Stimulated activated CD8-positive, alpha-beta memory T cell treated with anti-CD3 and anti-CD28 coated beads, Interleukin-12 subunit alpha, Interleukin-12 subunit beta, amount 100 ng/mL, for 24 hours (primary cell): ENCODE measurements at regions not wholly inside any gene's neighbourhood (a gene's known extent, or its start where the extent isn't known, plus 50 kb on each side); places are given as distances from the start of the nearest gene placed in this dataset.

Experiments used
- DNase-seq: peaks from one replicate; pipeline ENCODE4 v3.0.0-alpha.2; 2020; ENCODE audit errors: extremely low read depth

DNA sequence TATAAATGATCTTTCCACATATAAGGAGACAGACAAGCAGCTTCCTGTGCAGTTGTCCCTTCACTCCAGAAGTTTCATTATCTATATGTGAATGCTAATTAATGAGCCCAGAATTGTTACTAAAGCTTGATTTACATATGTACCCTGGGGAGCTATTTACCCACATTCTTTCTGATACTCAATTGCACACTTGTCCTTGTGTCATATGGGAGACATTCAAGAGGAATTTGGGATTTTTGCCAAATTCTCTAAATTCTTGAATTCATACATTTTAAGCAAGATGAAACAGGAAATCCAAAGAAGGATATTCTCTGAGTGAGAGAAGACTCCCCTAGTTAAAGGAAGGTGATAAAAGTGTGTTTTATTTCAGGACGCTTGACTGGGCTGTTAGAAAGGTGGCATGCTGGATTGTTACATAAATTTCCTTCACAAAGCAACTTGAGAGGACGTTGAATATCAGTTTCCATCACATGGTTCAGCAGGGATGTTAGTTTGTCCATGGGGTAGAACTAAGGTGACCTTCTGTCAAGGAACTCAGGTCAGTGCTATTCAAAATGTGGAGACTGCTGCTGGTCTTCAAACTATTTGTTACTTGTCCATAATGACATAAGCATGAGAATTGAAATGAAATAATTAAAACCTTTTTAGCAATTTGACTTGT is 368.2 kb downstream of the IRS1 start:
- DNase-seq: no peak

DNA sequence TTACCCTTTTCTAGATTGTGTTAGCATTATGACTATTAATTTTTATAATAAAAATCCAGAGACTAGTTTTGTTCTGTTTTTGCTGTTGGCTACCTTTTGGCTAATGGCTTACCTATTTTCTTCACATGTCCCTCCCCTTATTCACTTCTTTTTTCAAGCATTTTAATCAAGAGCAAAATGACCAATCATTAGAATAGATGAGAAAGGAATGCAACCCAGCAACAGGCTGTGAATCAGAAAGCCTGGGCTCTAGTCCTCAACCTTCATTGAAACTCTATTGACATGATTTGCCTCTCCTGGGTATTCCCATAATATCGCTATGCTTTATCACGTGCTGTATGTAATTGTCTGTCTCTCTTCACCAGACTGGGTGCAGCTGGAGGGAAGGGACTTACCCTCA is 370.1 kb downstream of the IRS1 start:
- DNase-seq: no peak

DNA sequence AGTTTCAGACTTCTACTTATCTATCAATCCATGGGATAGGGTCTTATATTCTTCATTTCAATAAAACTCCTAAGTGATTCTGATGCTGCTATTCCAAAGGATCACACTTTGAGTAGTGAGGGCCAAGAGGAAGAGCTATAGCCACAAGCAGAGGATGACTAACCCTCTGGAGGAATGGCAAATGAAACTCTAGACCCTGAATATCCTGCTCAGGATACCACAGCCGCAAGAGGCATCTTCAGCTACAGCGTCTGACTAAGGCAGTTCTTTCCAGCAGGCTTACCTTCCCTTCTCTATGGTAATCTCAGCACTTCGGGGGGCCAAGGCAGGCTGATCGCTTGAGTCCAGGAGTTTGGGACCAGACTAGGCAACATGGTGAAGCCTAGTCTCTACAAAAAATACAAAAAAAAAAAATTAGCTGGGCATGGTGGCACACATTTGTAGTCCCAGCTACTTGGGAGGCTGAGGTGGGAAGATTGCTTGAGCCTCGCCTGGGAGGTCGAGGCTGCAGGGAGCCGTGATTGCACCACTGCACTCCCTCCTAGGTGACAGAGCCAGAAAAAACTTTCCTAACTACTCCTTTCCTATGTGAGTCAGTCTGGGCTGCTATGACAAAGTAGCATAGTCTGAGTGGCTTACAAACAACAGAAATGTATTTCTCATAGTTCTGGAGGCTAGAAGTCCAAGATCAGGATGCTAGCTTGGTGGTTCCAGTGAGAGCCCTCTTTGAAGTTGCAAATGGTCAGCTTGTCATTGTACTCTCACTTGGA is 371.9 kb downstream of the IRS1 start:
- no peak for DNase-seq

DNA sequence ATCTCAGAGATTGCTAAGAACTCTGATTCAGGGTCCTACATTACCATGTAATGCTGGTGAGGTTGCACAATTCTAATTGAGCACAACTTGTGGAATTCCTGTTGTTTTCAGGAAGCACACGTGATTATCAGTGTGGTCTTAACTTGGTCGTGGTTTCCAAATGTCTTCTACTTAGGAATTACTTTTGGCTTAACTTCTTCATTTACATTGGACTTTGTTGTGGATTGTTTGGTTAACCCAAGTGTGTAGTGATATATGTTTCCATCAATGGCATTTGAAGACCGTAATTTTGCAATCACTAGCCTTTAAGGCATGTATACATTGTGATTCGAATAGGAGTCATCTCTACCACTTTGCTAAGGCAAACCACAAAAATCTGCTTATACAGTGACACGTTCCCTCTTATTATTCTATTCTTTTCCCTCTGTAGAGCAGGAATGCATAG is 373.3 kb downstream of the IRS1 start:
- no peak for DNase-seq

DNA sequence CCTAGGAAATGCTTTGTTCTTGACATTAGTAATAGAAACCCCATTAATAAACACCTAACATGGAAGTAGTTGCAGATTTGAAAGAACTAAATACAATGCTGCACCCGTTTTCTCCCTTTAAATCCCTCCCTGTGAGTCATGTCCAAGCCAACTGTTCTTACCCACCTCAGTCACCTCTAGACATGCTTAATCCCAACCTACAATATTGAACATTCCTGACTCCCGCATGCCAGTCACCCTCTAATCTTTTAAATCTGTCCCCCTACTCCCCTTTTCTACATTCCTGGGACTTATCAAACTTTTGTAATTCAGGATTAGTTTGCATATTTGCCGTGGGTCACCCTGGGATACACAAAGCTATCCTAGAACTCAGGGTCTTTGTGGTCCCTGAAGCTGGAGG is 374.6 kb downstream of the IRS1 start:
- DNase-seq: no peak

DNA sequence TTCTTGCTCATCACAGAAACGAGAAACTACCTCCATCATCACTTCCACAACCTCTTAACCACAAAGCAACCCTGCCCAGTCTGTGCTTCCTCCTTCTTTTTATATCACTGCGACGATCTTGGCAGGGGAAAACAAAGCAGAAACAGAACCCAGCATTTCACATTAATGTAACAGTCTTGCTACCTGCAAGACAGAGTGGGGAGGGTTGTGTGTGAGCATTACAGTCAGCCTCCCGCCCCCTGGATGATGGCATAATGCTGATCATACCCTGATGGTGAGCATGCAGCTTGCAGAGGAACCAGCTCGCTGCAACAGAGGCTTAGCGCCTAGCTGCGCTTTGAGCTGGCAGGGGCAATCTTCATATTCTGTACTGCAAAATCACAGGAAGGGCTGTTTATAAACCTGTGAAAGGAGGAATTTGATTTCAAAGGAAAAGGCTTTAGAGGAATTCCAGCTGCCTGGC is 376.1 kb downstream of the IRS1 start:
- peak; percentile 11 for DNase-seq

DNA sequence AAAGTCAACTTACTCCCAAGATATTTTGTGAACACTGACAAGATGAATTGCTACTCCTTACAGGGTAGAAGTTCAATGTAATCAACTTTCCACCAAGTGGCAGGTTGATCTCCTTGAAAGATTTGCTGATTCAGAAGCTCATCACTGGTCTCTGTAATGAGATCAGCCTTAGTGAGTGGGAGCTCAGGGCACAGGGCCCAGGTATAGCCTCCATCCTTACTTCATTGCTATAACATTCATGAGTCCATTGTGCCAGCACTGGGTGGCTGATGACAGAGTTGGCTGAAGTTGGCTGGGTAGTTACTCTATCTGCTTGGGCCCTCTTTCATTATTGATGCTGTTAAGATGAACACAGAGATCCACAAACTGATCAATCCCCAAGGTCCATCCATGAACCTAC is 379.0 kb downstream of the IRS1 start:
- no peak for DNase-seq

DNA sequence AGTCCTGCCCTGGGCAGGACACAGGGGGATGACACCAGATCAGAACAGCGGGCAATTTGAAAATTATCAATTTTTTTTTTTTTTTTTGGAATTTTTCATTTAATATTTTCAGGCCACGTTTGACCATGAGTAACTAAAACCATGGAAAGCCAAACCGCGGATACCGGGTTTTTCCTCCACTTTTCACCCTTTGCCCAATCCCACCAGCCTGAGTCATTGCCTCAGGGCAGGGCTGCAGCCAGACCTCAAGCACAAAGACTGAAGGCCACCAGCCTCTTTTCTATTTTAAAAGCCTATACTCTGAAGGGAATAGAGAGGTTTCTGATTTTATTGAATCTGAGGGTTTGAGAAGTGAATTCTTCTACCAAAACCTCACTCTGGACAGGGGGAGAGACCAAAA is 381.1 kb downstream of the IRS1 start:
- DNase-seq: no peak

DNA sequence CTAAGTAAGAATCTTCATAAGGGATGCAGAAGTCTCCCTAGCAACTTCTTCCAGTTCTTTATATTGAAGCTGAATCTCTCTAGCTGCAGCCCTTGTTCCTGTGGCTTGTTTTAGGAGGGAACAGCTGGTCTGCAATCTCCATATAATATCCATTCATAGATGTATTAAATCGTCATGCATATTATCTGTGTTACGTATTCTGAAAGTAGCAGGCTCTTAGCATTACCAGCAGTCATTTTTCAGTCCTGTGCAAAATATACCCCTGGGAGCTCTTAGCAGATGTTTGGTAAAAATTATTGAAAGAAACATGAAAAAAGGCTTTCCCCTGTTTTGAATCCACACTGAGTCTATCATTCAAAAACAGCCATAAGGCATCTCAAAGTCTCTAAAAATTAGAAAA is 385.3 kb downstream of the IRS1 start:
- DNase-seq: no peak

DNA sequence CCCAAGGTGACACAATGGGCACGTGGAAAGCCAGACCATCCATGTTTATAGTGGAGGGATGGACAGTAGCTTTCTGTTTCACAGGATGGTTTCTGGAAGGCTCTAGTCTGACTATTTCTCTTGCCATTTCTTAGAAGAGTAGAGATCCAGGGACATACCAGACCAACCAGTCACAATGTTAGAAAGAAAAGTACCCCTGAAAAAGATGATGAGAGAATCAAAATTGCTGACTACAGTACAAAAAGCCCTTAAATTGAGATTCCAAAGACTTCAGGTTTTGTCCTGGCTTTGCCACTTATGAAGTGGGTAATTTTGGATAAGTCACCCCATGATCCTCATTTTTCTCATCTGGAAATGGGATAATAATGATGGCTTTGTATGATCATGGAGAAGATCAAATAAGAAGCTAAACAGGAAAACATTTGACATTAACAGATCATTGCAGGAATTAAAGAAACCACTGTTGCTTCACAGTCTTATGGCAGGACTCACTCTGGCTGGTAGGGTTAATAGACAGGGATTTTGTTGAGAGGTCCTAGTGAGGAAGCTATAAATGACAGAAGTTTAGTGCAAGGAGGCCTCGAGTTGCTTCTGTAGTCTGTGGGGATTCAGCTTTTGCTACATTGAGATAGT is 386.0 kb downstream of the IRS1 start:
- no peak for DNase-seq

DNA sequence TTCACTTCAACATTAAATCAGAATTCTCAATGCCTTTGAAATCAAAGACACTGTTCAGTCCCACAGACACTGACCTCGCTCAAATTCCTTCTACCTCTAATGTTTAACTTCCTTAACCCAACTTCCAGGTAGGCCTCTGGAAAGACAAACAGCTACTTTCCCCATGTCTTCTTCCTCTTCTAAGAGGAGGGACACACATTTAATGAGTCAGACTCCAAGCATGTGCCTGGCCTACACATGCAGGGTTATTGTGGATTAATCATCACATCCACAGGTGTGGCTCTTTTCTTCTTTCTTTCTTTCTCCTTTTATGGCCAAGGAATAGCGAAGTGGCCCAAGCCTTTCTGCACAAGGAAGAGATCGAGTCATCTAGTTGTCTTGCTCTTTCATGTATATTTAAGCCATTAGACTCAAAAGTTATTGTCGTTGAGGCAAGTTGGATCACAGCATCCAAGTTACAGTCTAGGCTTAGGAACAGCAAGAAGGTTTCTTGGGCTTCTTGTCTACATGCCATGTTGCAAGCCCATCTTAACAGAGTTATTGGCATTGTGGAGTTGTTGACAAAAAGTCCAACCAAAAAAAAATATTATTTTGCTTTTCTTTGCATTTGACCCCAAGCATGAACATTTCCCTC is 387.8 kb downstream of the IRS1 start:
- DNase-seq: no peak

DNA sequence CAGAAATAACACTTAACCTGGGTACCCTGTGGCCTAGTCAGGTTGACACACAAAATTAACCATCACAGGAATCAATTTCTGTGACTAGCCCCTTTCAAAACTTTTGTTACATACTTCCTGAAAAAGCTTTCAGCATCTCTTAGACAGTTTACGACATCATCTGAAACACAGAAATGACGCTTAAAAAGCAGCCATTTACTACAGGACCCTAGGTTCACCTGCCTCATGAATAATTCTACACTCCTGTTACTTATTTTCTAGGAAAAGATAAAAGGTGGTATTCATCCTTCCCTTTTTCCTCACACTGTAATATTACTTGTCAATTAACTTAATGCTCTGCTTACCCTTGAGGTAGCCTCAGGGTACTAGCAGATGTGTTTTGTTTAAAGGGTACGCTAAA is 388.4 kb downstream of the IRS1 start:
- no peak for DNase-seq

DNA sequence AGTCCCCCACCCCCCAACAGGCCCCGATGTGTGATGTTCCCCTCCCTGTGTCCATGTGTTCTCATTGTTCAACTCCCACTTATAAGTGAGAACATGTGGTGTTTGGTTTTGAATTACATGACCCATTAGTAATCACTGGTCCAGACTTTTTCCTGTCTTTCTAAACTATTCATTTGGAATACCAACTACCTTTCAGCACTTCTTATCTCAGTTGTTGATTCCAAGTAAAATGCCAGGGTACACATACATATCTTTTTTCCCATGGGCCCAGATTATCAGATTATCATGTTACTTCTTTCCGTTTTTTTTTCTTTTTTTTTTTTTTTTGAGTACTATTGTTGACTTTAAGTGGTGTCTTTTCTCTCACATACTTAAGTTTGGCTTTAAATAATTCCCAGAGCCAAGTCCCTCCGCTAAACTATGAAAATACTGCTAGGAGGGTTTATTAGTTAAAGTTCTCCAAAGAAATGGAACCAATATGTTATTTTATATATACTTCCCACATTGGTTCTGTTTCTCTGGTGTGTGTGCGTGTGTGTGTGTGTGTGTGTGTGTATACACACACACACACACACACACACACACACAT is 389.3 kb downstream of the IRS1 start:
- DNase-seq: no peak

DNA sequence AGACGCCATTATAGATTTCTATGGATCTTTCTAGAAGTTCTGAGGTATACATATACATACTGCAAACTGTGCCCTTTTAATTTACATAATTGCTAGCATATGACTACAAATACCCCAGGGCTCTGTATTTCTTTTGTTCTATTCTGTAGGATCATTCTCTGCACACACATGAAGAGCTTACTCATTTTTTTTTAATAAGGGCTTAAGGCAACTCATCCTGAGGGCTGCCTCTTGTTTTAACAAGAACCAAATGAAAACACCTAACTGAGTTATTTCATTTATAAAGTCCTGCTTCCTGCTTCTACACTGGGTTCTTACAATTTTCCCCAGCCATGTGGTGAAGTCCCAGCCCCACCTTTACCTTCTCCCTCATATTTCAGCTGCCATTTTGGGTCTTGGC is 390.5 kb downstream of the IRS1 start:
- no peak for DNase-seq

DNA sequence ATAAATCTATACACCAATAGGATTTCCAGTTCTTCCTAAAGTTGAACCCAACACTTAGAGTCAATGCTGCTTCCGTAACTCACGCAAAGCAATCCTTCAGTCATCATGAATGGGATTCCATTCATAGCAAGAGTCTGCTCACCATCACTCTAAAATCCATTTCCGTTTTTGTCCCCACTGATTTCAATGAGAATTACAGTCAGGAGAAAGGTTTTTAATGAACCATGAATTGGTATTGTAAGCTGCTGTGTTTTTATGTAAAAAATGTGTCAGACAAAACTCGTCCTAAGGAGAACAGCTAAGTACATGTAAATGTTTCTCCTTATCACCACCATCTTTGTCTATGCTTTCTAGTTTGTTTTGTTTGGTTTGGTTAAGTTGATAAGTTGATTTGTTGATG is 391.5 kb downstream of the IRS1 start:
- no peak for DNase-seq

DNA sequence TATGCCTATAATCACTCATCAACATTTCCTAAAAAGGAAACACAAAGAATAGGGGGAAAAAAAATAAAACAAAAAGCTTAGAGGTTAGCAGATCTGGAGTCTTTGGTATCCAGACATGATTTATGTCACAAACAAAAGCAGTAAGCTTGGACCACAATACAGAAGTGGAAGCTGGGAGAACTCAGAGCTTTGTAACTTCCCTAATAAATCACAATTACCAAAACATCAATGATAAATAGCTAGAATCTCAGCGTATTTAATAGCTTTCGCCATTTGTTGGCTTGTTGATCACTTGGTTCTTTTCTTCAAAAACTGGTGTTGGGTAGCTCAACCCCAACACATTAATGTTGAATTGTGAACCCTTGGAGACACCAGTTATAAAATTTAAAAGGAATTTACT is 392.5 kb downstream of the IRS1 start:
- no peak for DNase-seq

DNA sequence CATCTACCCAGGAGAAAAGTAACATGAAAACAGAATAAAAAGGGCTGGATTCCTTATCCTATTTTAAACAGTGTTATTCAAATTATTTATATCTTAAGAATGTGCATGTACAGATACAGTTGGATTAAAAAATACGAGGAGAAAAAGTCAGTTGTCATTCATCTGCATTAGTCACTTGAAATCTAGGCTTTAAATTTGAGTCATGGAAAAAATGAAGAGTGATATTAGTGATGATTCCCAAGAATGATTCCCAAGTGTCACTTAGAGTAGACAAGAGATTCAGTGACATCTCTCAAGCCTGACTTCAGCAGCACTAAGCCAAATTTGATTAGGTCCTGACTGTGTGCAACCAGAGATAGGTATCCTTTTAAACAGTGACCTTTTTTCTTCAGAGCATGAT is 394.2 kb downstream of the IRS1 start:
- no peak for DNase-seq

DNA sequence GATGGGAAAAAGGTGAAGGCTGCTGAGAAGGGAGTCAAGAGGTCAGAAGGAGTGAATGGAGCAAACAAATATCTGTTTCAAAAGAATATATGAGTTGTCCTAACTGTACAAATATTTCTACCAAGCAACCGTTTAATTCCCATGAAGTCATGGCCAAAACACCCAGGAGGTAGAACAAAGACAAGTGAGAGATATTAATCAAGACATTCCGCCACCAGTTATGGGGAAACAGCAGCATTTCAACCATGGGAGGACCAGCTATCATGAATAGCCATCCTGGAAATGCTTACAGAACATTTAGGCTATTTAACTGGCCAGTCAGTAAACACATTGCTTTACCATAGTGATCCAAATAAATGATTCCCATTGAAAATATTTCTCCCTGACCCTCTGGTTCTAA is 396.3 kb downstream of the IRS1 start:
- DNase-seq: no peak

DNA sequence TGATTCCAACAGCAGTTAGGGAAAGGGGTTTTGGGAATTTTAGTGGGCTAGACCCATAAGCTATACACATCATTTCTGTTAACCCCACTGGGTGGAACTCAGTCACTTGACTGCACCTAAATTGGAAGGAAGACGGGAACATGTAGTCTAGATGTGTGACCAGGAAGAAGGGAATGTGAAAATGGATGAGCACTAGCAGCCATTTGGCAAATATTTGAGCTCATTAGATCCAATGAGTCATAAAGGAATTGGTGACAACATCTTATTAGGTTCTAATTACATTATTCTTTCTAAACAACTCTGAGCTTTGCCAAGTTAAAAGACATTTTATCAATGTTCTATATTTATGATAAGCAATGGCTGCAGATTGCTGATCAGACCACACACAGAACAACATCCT is 400.6 kb downstream of the IRS1 start:
- no peak for DNase-seq

DNA sequence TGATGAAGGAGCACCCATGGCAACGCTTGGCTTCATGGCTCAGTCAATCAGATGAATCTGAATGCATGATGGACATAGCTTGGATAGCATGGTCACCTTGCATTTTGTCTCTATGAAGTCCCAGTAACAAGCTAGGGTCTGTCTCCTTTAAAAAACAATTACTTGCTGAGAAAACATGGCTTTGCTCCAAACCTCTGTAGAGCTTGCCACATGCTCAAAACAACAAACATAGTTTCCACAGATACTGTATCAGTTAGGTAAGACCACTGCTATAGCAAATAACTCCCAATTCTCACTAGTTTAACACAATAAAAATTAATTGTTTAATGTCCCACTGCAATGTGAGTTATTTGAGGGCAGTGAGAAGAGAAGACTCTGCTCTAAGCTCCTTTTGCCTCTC is 401.0 kb downstream of the IRS1 start:
- DNase-seq: no peak

DNA sequence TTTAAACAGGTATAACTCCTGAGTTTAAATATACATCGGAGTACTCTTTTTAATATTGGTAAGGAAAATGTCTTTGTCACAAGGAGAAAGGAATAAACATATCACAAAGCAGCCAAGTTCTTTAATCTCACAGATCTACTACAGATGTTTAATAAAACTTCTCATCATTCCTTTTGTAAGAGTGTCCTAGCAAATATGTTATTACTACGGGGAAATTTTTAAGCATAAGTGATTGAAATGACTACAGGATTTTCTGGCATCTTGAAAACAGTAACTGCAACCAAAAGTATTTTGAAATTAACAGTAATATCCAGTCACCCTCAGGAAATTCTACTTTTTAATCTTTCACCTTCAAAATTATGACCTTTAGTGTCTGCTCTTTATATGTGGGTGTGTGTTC is 403.1 kb downstream of the IRS1 start:
- no peak for DNase-seq

DNA sequence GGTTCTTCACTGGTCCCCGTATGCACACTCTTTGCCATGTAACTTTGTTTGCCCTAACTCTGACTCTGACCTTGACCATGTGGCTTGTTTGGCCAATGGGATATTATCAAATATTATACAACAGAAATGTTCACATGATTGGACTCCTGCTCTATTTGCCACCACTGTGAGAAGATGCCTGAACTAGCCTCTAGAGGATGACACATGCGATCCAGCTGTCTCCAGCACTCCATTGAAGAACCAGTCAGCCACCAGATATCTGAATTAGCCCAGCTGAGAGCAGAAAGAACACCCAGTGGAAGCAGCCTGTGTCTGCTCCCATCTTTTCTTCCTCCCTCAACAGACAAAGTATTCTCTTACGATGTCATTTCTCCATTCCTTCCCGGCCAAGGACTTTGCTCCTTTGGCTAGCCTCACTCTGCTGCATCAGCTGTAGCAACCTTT is 412.1 kb downstream of the IRS1 start:
- no peak for DNase-seq
